DMS79 treated with DMSO at 0.1 percent for 48 hours (cell line): ENCODE measurements at regions not wholly inside any gene's neighbourhood (a gene's known extent, or its start where the extent isn't known, plus 50 kb on each side); places are given as distances from the start of the nearest gene placed in this dataset.

ENCODE experiments used
- DNase-seq: peaks from one replicate; lab custom pipeline; 2025; lab: John Stamatoyannopoulos, UW

GRCh38 chr10:83582407-83583095 lies 556.8 kb upstream of the GHITM start:
- DNase-seq, result no peak

- no peak for DNase-seq
Measured at GRCh38 chr10:83585686-83586085, 553.6 kb upstream of the GHITM start.

GRCh38 chr10:83592337-83592935 lies 546.9 kb upstream of the GHITM start:
- no peak for DNase-seq

GRCh38 chr10:83603708-83604107 lies 535.6 kb upstream of the GHITM start:
- no peak for DNase-seq

- DNase-seq, result no peak
Measured at GRCh38 chr10:83605783-83606630, 533.3 kb upstream of the GHITM start.

- no peak for DNase-seq
Measured at GRCh38 chr10:83607959-83608745, 531.2 kb upstream of the GHITM start.

- DNase-seq, result no peak
Measured at GRCh38 chr10:83612050-83612449, 527.3 kb upstream of the GHITM start.

- DNase-seq, result no peak
Measured at GRCh38 chr10:83612746-83613145, 526.6 kb upstream of the GHITM start.

- no peak for DNase-seq
Measured at GRCh38 chr10:83617172-83617571, 522.1 kb upstream of the GHITM start.

GRCh38 chr10:83617692-83618545 lies 521.4 kb upstream of the GHITM start:
- DNase-seq, result no peak

- DNase-seq, result no peak
Measured at GRCh38 chr10:83625831-83626360, 513.4 kb upstream of the GHITM start.

- DNase-seq, result no peak
Measured at GRCh38 chr10:83632701-83633100, 506.6 kb upstream of the GHITM start.

- no peak for DNase-seq
Measured at GRCh38 chr10:83633547-83633946, 505.8 kb upstream of the GHITM start.

- DNase-seq, result no peak
Measured at GRCh38 chr10:83636826-83637225, 502.5 kb upstream of the GHITM start.

GRCh38 chr10:83647526-83647925 lies 491.8 kb upstream of the GHITM start:
- no peak for DNase-seq

- DNase-seq, result no peak
Measured at GRCh38 chr10:83648201-83648600, 491.1 kb upstream of the GHITM start.

GRCh38 chr10:83649471-83649870 lies 489.8 kb upstream of the GHITM start:
- DNase-seq, result no peak

- DNase-seq, result no peak
Measured at GRCh38 chr10:83654689-83655088, 484.6 kb upstream of the GHITM start.

GRCh38 chr10:83656924-83657323 lies 482.4 kb upstream of the GHITM start:
- no peak for DNase-seq

- DNase-seq, result no peak
Measured at GRCh38 chr10:83657487-83657886, 481.8 kb upstream of the GHITM start.

- DNase-seq, result no peak
Measured at GRCh38 chr10:83663918-83664317, 475.4 kb upstream of the GHITM start.
